Coronary artery (tissue), 2 donors: ENCODE measurements at regions not wholly inside any gene's neighbourhood (a gene's known extent, or its start where the extent isn't known, plus 50 kb on each side); places are given as distances from the start of the nearest gene placed in this dataset.

Experiments used
- DNase-seq: peaks from one replicate; pipeline ENCODE4 v3.0.0-alpha.2; 2017; ENCODE audit warnings: low spot score
- H3K27ac ChIP-seq, 2 donors: fragments of 200-600 bp; sonication (generic); one replicate each; pipeline ENCODE4 v1.5.1; 2016 to 2019
- H3K4me3 ChIP-seq: fragments of 200-600 bp; sonication (generic); 2 replicates; pipeline ENCODE4 v1.5.1; 2016; ENCODE audit warnings: mild to moderate bottlenecking, moderate library complexity
- TF ChIP-seq, protein P1 (sequence below): fragments of 200-600 bp; sonication (generic); IDR thresholded peaks from one replicate; pipeline ENCODE4 v1.5.1; 2019; ENCODE audit warnings: antibody characterized with exemption

DNA sequence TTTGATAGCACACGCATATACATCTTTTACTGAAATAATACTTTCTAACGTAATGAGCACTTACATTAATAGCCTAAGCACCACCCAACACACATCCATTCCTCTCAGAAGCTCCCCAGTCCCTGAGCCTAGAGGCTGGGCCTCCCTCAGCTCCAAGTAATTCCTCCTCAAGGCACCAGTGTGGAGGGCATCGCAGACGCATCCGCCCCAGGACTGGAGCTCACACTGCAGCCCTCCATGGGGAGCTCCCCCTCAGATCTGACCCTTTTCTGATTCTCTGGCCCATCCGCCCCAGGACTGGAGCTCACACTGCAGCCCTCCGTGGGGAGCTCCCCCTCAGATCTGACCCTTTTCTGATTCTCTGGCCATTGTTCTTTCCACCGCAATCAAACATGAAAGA lies 60.4 kb upstream of the SNTG2 start:
- Histone ChIP-seq H3K4me3 (no peak overlapping the region), H3K27ac (no peak overlapping the region)
- TF ChIP-seq, protein P1, sequence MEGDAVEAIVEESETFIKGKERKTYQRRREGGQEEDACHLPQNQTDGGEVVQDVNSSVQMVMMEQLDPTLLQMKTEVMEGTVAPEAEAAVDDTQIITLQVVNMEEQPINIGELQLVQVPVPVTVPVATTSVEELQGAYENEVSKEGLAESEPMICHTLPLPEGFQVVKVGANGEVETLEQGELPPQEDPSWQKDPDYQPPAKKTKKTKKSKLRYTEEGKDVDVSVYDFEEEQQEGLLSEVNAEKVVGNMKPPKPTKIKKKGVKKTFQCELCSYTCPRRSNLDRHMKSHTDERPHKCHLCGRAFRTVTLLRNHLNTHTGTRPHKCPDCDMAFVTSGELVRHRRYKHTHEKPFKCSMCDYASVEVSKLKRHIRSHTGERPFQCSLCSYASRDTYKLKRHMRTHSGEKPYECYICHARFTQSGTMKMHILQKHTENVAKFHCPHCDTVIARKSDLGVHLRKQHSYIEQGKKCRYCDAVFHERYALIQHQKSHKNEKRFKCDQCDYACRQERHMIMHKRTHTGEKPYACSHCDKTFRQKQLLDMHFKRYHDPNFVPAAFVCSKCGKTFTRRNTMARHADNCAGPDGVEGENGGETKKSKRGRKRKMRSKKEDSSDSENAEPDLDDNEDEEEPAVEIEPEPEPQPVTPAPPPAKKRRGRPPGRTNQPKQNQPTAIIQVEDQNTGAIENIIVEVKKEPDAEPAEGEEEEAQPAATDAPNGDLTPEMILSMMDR: no peak
- no peak for DNase-seq

DNA sequence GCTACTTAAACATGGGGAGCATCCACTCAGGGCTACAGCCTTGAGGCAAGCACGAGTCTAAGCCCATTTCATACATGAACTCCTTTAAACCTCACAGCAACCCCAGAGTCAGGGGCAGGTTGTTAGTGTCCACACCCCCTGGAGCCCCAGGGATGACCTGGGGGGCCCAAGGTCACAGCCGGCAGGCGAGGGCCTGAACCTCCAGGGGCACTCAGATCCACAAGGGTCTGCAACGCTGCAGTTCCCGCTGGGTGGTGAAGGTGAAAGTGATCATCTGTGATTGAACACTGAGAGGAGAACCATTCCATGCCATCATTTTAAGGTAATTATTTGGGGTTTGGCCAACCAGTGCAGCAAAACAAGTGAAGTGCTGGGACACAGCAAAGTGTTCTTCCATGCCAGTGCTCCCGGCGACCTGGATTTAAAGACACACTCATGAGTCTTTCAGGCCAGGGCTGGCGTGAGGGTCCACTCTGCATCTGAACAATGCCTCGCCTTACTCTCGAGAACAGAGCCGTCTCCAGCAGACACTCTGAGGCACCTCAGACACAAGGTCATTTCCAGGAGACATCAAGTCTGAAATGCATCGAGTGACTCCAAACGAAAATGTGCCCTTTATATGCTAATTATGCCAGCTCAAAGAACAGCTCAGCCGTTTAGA lies 61.6 kb upstream of the SNTG2 start:
- Histone ChIP-seq H3K4me3 (no peak overlapping the region), H3K27ac (no peak overlapping the region)
- TF ChIP-seq, protein P1: no peak
- DNase-seq: peak; percentile 67

DNA sequence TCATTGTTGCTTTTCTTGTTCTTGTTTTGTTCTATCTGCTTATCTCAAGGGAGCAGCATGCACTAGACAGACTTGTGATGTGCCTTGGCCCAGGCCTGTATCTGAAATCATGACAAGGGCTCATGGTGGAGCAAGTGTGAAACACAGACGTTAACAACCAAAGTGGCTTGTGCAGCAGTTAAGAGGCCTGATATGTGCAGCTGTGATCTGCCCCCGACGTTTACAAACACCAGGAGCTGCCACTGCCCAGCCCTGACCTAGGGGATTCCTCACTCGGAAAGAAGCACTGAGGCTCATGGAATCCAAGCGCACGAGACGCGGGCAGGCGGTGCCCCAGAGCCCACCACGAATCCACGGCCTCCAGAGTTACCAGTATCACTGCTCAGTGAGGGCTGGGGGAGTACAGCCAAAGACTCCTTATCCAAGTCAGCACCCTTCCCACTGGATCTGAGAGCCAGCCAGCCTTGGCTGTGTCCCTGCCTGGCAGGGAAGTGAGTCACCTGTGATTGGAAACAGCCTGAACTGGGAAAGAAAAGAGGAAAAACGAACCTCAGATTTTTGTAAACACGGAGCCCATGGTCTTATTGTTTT lies 62.3 kb upstream of the SNTG2 start:
- TF ChIP-seq, protein P1: no peak
- Histone ChIP-seq H3K27ac (no peak overlapping the region), H3K4me3 (no peak overlapping the region)
- DNase-seq: peak; percentile 54

DNA sequence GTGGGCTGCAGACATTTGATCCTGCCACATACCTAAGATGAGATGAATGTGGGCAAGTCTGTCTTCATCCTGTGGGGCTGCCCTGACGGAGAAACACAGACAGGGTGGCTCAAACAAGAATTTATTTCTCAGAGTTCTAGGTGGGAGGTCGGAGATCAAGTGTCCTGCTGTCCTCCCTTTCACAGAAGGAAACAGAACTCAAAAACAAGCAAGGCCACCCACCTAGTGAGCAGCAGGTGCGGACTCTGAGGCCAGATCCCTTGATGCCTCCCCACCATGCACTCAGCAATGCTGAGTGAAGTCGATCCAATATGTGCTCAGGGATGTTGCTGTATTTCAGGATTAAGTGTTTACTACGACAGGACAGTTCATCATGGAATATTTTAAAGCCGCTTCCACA lies 63.0 kb upstream of the SNTG2 start:
- H3K4me3 ChIP-seq: no peak overlapping the region
- DNase-seq: no peak
- H3K27ac ChIP-seq: no peak overlapping the region
- TF ChIP-seq, protein P1: no peak

DNA sequence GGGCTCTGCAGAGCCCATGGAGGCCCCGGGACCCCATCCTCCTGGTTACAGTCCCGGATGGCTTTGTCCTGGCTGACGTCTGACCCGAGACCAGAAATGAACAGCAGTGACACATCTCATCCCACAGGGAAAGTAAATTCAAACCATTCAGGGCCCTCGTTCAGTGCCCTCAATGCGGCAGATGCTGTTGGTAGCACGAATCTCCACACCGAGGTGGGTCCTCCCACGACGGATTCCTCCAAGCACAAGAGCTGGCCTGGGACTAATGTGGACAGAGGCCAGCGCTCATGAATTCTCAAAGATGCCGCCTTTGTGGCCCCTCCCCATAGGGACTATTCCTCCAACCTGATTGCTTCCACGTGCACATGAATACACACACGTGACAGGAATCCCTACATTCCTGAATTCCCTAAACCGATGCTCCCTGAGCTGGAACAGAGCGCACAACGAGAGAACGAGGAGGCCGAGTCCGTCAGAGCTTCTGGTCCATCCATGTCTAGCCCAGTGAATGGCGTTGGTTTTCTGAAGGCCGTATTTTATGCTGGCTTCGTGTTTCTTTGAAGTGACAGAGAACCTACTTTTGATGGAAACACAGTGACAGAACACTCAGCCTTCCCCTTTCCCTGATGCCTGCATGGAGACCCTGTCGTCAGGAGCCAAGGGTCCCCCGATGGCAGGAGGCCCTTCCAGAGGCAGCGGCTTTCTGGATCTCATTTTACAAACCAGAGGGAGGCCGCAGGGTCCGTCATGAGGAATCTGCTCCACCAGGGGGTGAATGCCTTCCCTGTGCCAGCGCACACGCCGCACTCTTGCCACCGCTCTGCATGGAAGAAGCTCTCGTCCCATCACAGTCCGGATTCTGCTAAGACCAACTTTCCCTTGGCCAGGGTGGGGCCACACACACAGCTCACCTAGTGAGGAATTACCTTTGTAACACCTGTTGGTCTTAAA lies 64.3 kb upstream of the SNTG2 start:
- peak; percentile 62 for DNase-seq
- Histone ChIP-seq H3K4me3 (no peak overlapping the region), H3K27ac (no peak overlapping the region)
- TF ChIP-seq, protein P1: no peak

DNA sequence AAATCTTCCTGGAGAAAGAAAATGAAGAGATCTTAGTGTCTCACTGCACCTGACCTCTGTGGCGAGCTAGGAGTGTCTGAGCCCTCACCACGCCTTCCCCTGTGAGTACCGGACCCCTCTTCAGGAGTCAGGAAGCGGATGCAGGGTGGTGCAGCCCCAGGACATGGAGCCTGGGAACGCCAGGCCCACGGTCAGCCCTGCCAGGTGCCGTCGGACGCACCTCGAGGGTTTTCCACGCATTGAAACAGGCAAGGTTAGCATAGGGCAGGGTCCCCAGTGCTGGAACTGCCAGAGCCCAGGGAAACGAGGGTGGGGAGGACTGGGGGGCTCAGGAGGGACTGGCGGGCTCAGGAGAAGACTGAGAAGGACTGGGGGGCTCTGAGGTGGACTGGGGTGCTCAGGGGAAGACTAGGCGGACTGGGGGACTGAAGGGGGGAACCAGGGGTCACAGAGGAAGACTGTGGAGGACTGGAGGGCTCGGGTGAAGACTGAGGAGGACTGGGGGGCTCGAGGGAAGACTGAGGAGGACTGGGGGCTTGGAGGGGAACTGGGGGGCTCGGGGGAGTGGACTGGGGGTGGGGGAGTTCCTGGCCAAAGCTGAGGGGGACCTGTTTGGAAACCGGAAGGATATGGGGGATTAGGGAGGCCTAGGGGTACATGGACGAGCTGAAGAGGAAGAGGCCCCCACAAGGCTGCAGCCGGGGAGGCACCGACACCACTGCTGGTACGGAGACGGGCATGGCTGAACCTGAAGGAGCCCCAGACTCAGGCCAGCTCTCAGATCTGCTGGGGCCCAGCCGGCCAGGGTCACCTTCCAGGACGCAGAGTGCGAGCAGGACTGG lies 65.2 kb upstream of the SNTG2 start:
- TF ChIP-seq, protein P1: no peak
- Histone ChIP-seq H3K4me3 (no peak overlapping the region), H3K27ac (no peak overlapping the region)
- peak; percentile 55 for DNase-seq
